Esophagus muscularis mucosa (tissue), 4 donors: ENCODE measurements at regions not wholly inside any gene's neighbourhood (a gene's known extent, or its start where the extent isn't known, plus 50 kb on each side); places are given as distances from the start of the nearest gene placed in this dataset.

ENCODE experiments used
- DNase-seq: peaks from one replicate; pipeline ENCODE4 v3.0.0-alpha.2; 2017; ENCODE audit errors: extremely low spot score
- H3K27ac ChIP-seq, 4 donors: fragments of 200-600 bp; sonication (generic); replicated peaks in 1 of 4; 1 replicate in 3 of 4; 2 replicates in 1 of 4; pipeline ENCODE4 v1.5.1; 2016 to 2019; ENCODE audit warnings: mild to moderate bottlenecking in 1 of 4
- H3K27me3 ChIP-seq, 4 donors: fragments of 200-600 bp; sonication (generic); one replicate each; pipeline versions ENCODE4 v1.5.1 to v1.6.0; 2016 to 2019
- H3K36me3 ChIP-seq, 4 donors: fragments of 200-600 bp; sonication (generic); one replicate each; pipeline ENCODE4 v1.5.1; 2016 to 2019
- H3K4me1 ChIP-seq, 4 donors: fragments of 200-600 bp; sonication (generic); one replicate each; pipeline ENCODE4 v1.5.1; 2016 to 2019
- H3K4me3 ChIP-seq, 4 donors: fragments of 200-600 bp; sonication (generic); 1 replicate in 2 of 4; 2 replicates in 2 of 4; pipeline ENCODE4 v1.5.1; 2016 to 2019; ENCODE audit warnings: mild to moderate bottlenecking in 4 of 4, moderate library complexity in 1 of 4
- H3K9me3 ChIP-seq, 4 donors: fragments of 200-600 bp; sonication (generic); 1 replicate in 3 of 4; 2 replicates in 1 of 4; pipeline ENCODE4 v1.5.1; 2016 to 2019
- CTCF ChIP-seq, 3 experiments: fragments of 200-600 bp in 2 of 3; fragments of 450-650 bp in 1 of 3; sonication (generic) in 2 of 3; IDR thresholded peaks; one replicate each; pipeline ENCODE4 v1.5.1; 2017 to 2019; ENCODE audit warnings: antibody characterized with exemption in 3 of 3, mild to moderate bottlenecking in 2 of 3, moderate library complexity in 1 of 3
- EP300 ChIP-seq: sonication (generic); formaldehyde crosslinking; IDR thresholded peaks from one replicate; pipeline ENCODE4 v1.6.1; 2017; ENCODE audit warnings: antibody characterized with exemption
- POLR2A ChIP-seq: fragments of 450-650 bp; IDR thresholded peaks from one replicate; pipeline ENCODE4 v1.6.1; 2017; ENCODE audit warnings: antibody characterized with exemption, moderate library complexity, mild to moderate bottlenecking, low read depth
- POLR2AphosphoS5 ChIP-seq, 2 donors: sonication (generic); formaldehyde crosslinking; IDR thresholded peaks; one replicate each; pipeline ENCODE4 v1.6.1; 2017; ENCODE audit warnings: antibody characterized with exemption in 2 of 2
- WGBS: methylation state at CpG from one replicate; pipeline ENCODE4 v1.1.5; 2018; 5-methylcytosine and 5-hydroxymethylcytosine counted together
- intact Hi-C: fragments of 100-400 bp; cut with DNase I; formaldehyde crosslinking; loops from one replicate; pipeline ENCODE4 v1.15.1; 2023

GRCh38 chr16:16923479-16923878 is 544.5 kb downstream of the NPIPA7 start:
- Histone ChIP-seq H3K27ac (no peak overlapping the region), H3K4me1 (no peaks in the 10 kb centered on the region), H3K4me3 (no peak overlapping the region), H3K27me3 (peaks cover 0 to 26% (median 0%) of the 10 kb centered on the region in 4 donors), H3K36me3 (no peaks in the 10 kb centered on the region), H3K9me3 (peaks cover 0 to 8% (median 3%) of the 10 kb centered on the region in 4 donors)
- intact Hi-C loops = no loop called here
- TF ChIP-seq POLR2AphosphoS5 (IDR thresholded peaks at IDR 0.05) (no peak), CTCF (IDR thresholded peaks at IDR 0.05) (no peak)
- DNase-seq = no peak

DNA sequence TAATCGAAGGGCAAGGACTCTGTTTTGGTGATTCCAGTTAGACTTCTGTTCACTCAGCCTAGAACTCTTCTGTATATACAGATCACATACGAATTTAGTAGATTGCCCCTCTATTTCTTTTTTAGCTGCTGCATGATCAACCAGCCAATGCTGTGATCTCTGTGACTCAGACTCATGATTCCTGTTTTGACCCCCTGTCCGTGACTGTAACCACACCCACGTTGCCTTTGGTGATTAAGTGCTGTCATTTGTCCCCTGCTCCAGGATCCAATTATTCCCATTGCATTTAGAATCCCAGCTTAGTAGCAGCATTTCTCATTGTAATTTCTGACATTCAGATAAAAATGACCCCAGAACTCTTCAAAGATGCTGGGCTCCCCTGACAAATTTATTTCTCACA is 545.7 kb downstream of the NPIPA7 start:
- Histone ChIP-seq H3K4me1 (no peaks in the 10 kb centered on the region), H3K27ac (no peak overlapping the region), H3K4me3 (no peak overlapping the region), H3K9me3 (peaks cover 0 to 8% (median 3%) of the 10 kb centered on the region in 4 donors), H3K27me3 (peaks cover 0 to 14% (median 0%) of the 10 kb centered on the region in 4 donors), H3K36me3 (no peaks in the 10 kb centered on the region)
- no peak for DNase-seq
- TF ChIP-seq POLR2A = no peak
- WGBS = 50% methylated on average over 4 of the region's 4 CpGs
- intact Hi-C loops = no loop called here

- Histone ChIP-seq H3K4me3 (no peak overlapping the region), H3K9me3 (peaks cover 0 to 8% (median 3%) of the 10 kb centered on the region in 4 donors), H3K36me3 (no peaks in the 10 kb centered on the region), H3K4me1 (no peaks in the 10 kb centered on the region), H3K27me3 (peaks cover 0 to 6% (median 0%) of the 10 kb centered on the region in 4 donors), H3K27ac (no peak overlapping the region)
- intact Hi-C loops = no loop called here
- no peak for DNase-seq
- no peak for TF ChIP-seq CTCF (IDR thresholded peaks at IDR 0.05)
- no peak for TF ChIP-seq POLR2A
- no peak for TF ChIP-seq EP300
- TF ChIP-seq POLR2AphosphoS5 (IDR thresholded peaks at IDR 0.05) = no peak
- 100% methylated on average over 2 of the region's 2 CpGs for WGBS
These were observed 545.3 kb downstream of the XYLT1 start for GRCh38 chr16:16925432-16925831.

GRCh38 chr16:16928532-16929109 is 542.1 kb downstream of the XYLT1 start:
- DNase-seq = no peak
- TF ChIP-seq CTCF (IDR thresholded peaks at IDR 0.05) = no peak
- no peak for TF ChIP-seq EP300
- no peak for TF ChIP-seq POLR2A
- TF ChIP-seq POLR2AphosphoS5 (IDR thresholded peaks at IDR 0.05) = no peak
- intact Hi-C loops = no loop called here
- no peak overlapping the region for H3K4me3 ChIP-seq
- no peaks in the 10 kb centered on the region for H3K4me1 ChIP-seq
- H3K27me3 ChIP-seq = no peaks in the 10 kb centered on the region
- WGBS = 70% methylated on average over 4 of the region's 4 CpGs
- H3K36me3 ChIP-seq = no peaks in the 10 kb centered on the region
- H3K9me3 ChIP-seq = peaks cover 0 to 8% (median 3%) of the 10 kb centered on the region in 4 donors
- H3K27ac ChIP-seq = no peak overlapping the region

DNA sequence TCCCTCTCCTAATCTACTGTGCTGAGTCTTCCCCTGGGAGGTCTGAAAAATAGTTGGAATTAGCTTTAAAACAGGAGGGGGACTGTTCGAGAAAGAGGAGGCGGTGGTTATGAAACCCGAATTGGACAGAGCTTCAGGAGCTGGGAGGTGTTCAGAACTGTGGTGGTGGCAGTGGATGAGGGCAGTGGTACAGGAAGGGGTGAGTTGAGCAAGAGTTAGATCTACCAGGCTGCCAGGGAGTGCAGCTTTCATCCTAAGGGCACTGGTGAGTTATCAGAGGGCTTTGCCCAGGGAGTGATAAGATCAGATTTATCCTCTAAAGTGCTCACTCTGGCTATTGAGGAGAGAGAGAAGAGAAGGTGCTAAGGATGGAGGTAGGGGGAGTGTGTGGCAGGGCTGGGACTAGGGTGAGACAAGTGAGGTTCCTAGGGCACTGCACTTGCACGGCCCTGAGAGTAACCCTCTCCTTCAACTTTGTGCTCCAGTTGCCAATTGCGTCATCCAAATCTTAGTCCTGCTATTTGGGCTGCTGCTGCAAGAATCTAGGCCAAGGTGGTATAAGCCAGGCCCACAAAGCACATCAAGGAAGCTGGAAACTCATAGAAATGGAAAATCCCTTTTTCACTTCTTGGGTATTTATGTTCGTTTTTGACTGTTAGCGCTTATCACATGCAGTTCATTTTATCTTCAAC is 540.3 kb downstream of the XYLT1 start:
- intact Hi-C loops = no loop called here

More for the DNA sequence above, 540.3 kb downstream of the XYLT1 start:
- 73% methylated on average over 7 of the region's 7 CpGs for WGBS
- Histone ChIP-seq H3K27ac (no peak overlapping the region), H3K36me3 (no peaks in the 10 kb centered on the region), H3K4me1 (no peaks in the 10 kb centered on the region), H3K4me3 (no peak overlapping the region), H3K9me3 (peaks cover 0 to 6% (median 3%) of the 10 kb centered on the region in 4 donors), H3K27me3 (no peaks in the 10 kb centered on the region)
- TF ChIP-seq POLR2A (no peak), CTCF (IDR thresholded peaks at IDR 0.05) (no peak), EP300 (no peak), POLR2AphosphoS5 (IDR thresholded peaks at IDR 0.05) (no peak)
- no peak for DNase-seq
